GM18511 (cell line): ENCODE measurements at regions not wholly inside any gene's neighbourhood (a gene's known extent, or its start where the extent isn't known, plus 50 kb on each side); places are given as distances from the start of the nearest gene placed in this dataset.
"Not testable (repeated sequence)": the region's sequence is repeated elsewhere in the genome, so short reads cannot be mapped to it uniquely, and the experiment has no call there.

Source experiments
- ATAC-seq: cut with Tn5 transposase; IDR thresholded peaks from one replicate; pipeline ENCODE4 v1.9.1; 2021; ENCODE audit warnings: mild to moderate bottlenecking, moderate library complexity; ENCODE audit not compliant: unreplicated experiment

GRCh38 chr6:14765106-14765505 lies 480.8 kb upstream of the JARID2 start:
- ATAC-seq: no peak

- ATAC-seq: no peak
These were observed 480.0 kb upstream of the JARID2 start for GRCh38 chr6:14765721-14766390.

- no peak for ATAC-seq
These were observed 479.4 kb upstream of the JARID2 start for GRCh38 chr6:14766391-14766994.

- no peak for ATAC-seq
These were observed 478.6 kb upstream of the JARID2 start for GRCh38 chr6:14767226-14767625.

- ATAC-seq: no peak
These were observed 475.8 kb upstream of the JARID2 start for GRCh38 chr6:14770040-14770439.

- no peak for ATAC-seq
These were observed 475.3 kb upstream of the JARID2 start for GRCh38 chr6:14770572-14770971.

- ATAC-seq: no peak
These were observed 474.9 kb upstream of the JARID2 start for GRCh38 chr6:14771016-14771415.

- ATAC-seq: no peak
These were observed 473.7 kb upstream of the JARID2 start for GRCh38 chr6:14772188-14772587.

- no peak for ATAC-seq
These were observed 470.3 kb upstream of the JARID2 start for GRCh38 chr6:14775528-14775927.

- ATAC-seq: no peak
These were observed 469.6 kb upstream of the JARID2 start for GRCh38 chr6:14776307-14776706.

GRCh38 chr6:14781772-14782525 lies 463.9 kb upstream of the JARID2 start:
- ATAC-seq: no peak

- not testable (repeated sequence) for ATAC-seq
These were observed 462.9 kb upstream of the JARID2 start for GRCh38 chr6:14782921-14783464.

- no peak for ATAC-seq
These were observed 462.3 kb upstream of the JARID2 start for GRCh38 chr6:14783594-14783993.

- no peak for ATAC-seq
These were observed 461.0 kb upstream of the JARID2 start for GRCh38 chr6:14784596-14785492.

- ATAC-seq: no peak
These were observed 460.4 kb upstream of the JARID2 start for GRCh38 chr6:14785493-14785790.

- no peak for ATAC-seq
These were observed 459.9 kb upstream of the JARID2 start for GRCh38 chr6:14786008-14786407.

GRCh38 chr6:14786455-14786854 lies 459.4 kb upstream of the JARID2 start:
- no peak for ATAC-seq

GRCh38 chr6:14787250-14787649 lies 458.6 kb upstream of the JARID2 start:
- ATAC-seq: no peak

- ATAC-seq: no peak
These were observed 458.2 kb upstream of the JARID2 start for GRCh38 chr6:14787677-14788076.

- no peak for ATAC-seq
These were observed 455.9 kb upstream of the JARID2 start for GRCh38 chr6:14789996-14790395.

- ATAC-seq: no peak
These were observed 454.9 kb upstream of the JARID2 start for GRCh38 chr6:14790976-14791375.
